ENCODE measurements at regions not wholly inside any gene's neighbourhood (a gene's known extent, or its start where the extent isn't known, plus 50 kb on each side); places are given as distances from the start of the nearest gene placed in this dataset.

DNA sequence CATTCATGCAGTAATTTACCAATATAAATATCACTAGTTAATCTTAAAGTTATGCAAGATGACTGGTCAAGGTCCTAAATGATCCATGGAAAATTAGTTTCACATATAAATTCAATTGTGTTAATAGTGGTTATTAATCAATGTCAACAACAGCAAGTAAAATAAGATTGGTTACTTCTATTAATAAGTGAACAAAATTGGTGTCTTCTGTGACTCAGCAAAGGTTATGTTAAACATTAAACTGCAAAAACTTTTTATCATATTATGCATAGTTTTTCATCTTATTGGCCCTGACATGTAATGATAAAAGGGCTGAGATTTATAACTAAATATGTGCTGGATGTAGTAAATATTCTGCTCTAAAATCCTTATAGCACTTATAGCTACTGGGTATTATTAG is 359.0 kb upstream of the UBE2E3 start:
- in situ Hi-C loops (cut with MboI; ENCODE audit: low pct_unique_long_range_greater_than_20kb, low sequenced_read_pairs, unreplicated experiment) = no loop called here
- TF ChIP-seq, protein P1, sequence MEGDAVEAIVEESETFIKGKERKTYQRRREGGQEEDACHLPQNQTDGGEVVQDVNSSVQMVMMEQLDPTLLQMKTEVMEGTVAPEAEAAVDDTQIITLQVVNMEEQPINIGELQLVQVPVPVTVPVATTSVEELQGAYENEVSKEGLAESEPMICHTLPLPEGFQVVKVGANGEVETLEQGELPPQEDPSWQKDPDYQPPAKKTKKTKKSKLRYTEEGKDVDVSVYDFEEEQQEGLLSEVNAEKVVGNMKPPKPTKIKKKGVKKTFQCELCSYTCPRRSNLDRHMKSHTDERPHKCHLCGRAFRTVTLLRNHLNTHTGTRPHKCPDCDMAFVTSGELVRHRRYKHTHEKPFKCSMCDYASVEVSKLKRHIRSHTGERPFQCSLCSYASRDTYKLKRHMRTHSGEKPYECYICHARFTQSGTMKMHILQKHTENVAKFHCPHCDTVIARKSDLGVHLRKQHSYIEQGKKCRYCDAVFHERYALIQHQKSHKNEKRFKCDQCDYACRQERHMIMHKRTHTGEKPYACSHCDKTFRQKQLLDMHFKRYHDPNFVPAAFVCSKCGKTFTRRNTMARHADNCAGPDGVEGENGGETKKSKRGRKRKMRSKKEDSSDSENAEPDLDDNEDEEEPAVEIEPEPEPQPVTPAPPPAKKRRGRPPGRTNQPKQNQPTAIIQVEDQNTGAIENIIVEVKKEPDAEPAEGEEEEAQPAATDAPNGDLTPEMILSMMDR (IDR thresholded peaks at IDR 0.05; ENCODE audit: extremely low read depth, insufficient read depth, missing control alignments) = no peak
- no peak for DNase-seq (ENCODE audit: low spot score)

- in situ Hi-C loops (cut with MboI; ENCODE audit: low pct_unique_long_range_greater_than_20kb, low sequenced_read_pairs, unreplicated experiment) = no loop called here
- DNase-seq (ENCODE audit: low spot score) = no peak
- TF ChIP-seq, protein P1 (IDR thresholded peaks at IDR 0.05; ENCODE audit: extremely low read depth, insufficient read depth, missing control alignments) = no peak
These were observed 361.8 kb upstream of the UBE2E3 start for GRCh38 chr2:180618570-180618969.

- TF ChIP-seq, protein P1 (IDR thresholded peaks at IDR 0.05; ENCODE audit: extremely low read depth, insufficient read depth, missing control alignments) = no peak
- DNase-seq (ENCODE audit: low spot score) = no peak
- in situ Hi-C loops (cut with MboI; ENCODE audit: low pct_unique_long_range_greater_than_20kb, low sequenced_read_pairs, unreplicated experiment) = no loop called here
These were observed 365.6 kb upstream of the UBE2E3 start for GRCh38 chr2:180614776-180615175.

DNA sequence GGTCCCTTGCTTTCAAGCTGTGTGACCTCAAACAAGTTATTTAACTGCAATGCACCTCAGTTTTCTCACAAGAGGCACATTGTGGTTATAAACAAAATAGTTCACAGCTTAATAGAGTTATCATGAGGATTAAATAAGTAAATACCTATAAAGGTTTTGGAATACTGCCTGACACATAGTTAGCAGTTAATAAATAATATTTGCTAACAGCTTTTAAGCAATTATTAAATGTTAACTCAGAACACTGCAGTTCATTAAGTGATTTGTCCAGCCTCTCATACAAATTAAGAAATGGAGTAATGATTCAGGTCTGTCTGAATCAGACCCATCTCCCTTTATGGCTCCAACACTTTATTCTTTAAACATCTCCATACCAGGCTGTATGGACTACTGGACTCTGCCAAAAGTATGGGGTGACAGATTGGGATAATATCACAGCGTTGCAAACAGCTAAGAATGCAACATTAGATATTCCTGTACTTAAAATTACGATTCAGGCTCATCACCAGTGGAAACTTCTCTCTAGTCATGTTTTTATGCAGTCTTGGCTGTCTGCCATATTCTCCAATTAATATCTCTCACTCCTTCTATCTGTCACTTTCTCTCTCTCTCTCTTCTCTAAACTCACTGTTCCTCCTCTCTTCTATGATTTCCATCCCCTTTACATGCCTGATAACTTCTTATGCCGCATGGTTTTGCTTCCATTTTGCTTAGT is 370.6 kb upstream of the UBE2E3 start:
- DNase-seq (ENCODE audit: low spot score) = no peak
- in situ Hi-C loops (cut with MboI; ENCODE audit: low pct_unique_long_range_greater_than_20kb, low sequenced_read_pairs, unreplicated experiment) = no loop called here
- TF ChIP-seq, protein P1 (IDR thresholded peaks at IDR 0.05; ENCODE audit: extremely low read depth, insufficient read depth, missing control alignments) = no peak

GRCh38 chr2:180607514-180608049 is 372.8 kb upstream of the UBE2E3 start:
- no peak for DNase-seq (ENCODE audit: low spot score)
- in situ Hi-C loops (cut with MboI; ENCODE audit: low pct_unique_long_range_greater_than_20kb, low sequenced_read_pairs, unreplicated experiment) = no loop called here
- TF ChIP-seq, protein P1 (IDR thresholded peaks at IDR 0.05; ENCODE audit: extremely low read depth, insufficient read depth, missing control alignments) = no peak

DNA sequence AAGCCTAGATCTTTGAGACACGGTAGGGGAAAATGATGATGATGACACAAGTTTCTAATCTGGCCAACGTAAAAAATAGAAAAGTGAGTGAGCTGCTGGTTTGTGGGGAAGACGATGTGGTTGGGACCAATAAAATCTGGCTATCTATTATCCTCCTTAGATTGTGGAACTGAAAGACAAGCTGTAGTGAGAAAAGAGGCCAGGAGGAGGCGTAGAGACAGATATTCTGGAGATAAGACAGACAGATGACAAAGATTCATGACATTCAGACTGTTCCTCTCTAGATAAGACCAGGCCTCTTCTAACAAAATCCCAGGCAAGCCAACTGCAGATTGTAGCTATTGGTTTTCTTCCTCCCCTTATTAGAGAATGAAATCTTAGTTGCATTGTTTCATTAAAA is 376.3 kb upstream of the UBE2E3 start:
- TF ChIP-seq, protein P1 (IDR thresholded peaks at IDR 0.05; ENCODE audit: extremely low read depth, insufficient read depth, missing control alignments) = peak; percentile 47
- DNase-seq (ENCODE audit: low spot score) = no peak
- in situ Hi-C loops (cut with MboI; ENCODE audit: low pct_unique_long_range_greater_than_20kb, low sequenced_read_pairs, unreplicated experiment) = no loop called here
